Fibroblast of peridontal ligament (primary cell): ENCODE measurements at regions not wholly inside any gene's neighbourhood (a gene's known extent, or its start where the extent isn't known, plus 50 kb on each side); places are given as distances from the start of the nearest gene placed in this dataset.
A peak's percentile ranks its signal among the peaks of the same experiment; 100 is the strongest.
"Not testable (repeated sequence)": the region's sequence is repeated elsewhere in the genome, so short reads cannot be mapped to it uniquely, and the experiment has no call there.

Experiments used
- DNase-seq: peaks from one replicate; pipeline ENCODE4 v3.0.0-alpha.2; 2010; ENCODE audit errors: extremely low read depth

- peak; percentile 19 for DNase-seq
Measured at GRCh38 chr4:117135634-117136354, 50.4 kb upstream of the TRAM1L1 start.

- peak; percentile 96 for DNase-seq
Measured at GRCh38 chr4:117137145-117137544, 51.8 kb upstream of the TRAM1L1 start.

- DNase-seq: not testable (repeated sequence)
Measured at GRCh38 chr4:117138732-117139131, 53.4 kb upstream of the TRAM1L1 start.

GRCh38 chr4:117154251-117154650, 68.9 kb upstream of the TRAM1L1 start:
- no peak for DNase-seq

- DNase-seq: no peak
Measured at GRCh38 chr4:117156806-117157205, 71.4 kb upstream of the TRAM1L1 start.

- no peak for DNase-seq
Measured at GRCh38 chr4:117157360-117157759, 72.0 kb upstream of the TRAM1L1 start.

- no peak for DNase-seq
Measured at GRCh38 chr4:117162976-117163375, 77.6 kb upstream of the TRAM1L1 start.

- DNase-seq: no peak
Measured at GRCh38 chr4:117164338-117164737, 79.0 kb upstream of the TRAM1L1 start.

- not testable (repeated sequence) for DNase-seq
Measured at GRCh38 chr4:117175369-117175768, 90.0 kb upstream of the TRAM1L1 start.

- DNase-seq: no peak
Measured at GRCh38 chr4:117203231-117203630, 117.9 kb upstream of the TRAM1L1 start.

- DNase-seq: no peak
Measured at GRCh38 chr4:117210551-117210950, 125.2 kb upstream of the TRAM1L1 start.

GRCh38 chr4:117224256-117224655, 138.9 kb upstream of the TRAM1L1 start:
- no peak for DNase-seq

GRCh38 chr4:117225471-117225870, 140.1 kb upstream of the TRAM1L1 start:
- DNase-seq: no peak

- no peak for DNase-seq
Measured at GRCh38 chr4:117227925-117228324, 142.5 kb upstream of the TRAM1L1 start.

GRCh38 chr4:117239434-117239833, 154.1 kb upstream of the TRAM1L1 start:
- DNase-seq: no peak

GRCh38 chr4:117249333-117249732, 164.0 kb upstream of the TRAM1L1 start:
- no peak for DNase-seq

- no peak for DNase-seq
Measured at GRCh38 chr4:117264072-117264471, 178.7 kb upstream of the TRAM1L1 start.

- DNase-seq: no peak
Measured at GRCh38 chr4:117267317-117267716, 181.9 kb upstream of the TRAM1L1 start.

GRCh38 chr4:117284736-117285135, 199.4 kb upstream of the TRAM1L1 start:
- DNase-seq: peak; percentile 1

- DNase-seq: peak; percentile 1
Measured at GRCh38 chr4:117293784-117294183, 208.4 kb upstream of the TRAM1L1 start.

- no peak for DNase-seq
Measured at GRCh38 chr4:117302226-117302625, 216.8 kb upstream of the TRAM1L1 start.

- DNase-seq: no peak
Measured at GRCh38 chr4:117311215-117311614, 225.8 kb upstream of the TRAM1L1 start.

GRCh38 chr4:117311989-117312388, 226.6 kb upstream of the TRAM1L1 start:
- DNase-seq: no peak
